Panc1 (cell line): ENCODE measurements at regions not wholly inside any gene's neighbourhood (a gene's known extent, or its start where the extent isn't known, plus 50 kb on each side); places are given as distances from the start of the nearest gene placed in this dataset.

Experiments
- ATAC-seq: fragments of 200-7000 bp; cut with Tn5 transposase; 2 replicates; pipeline ENCODE4 v1.9.1; 2020; ENCODE audit warnings: mild to moderate bottlenecking, moderate library complexity
- BruUV-seq: library from RNA; stranded (reverse); fragments of 400-500 nt; replicated peaks from 2 replicates; lab custom pipeline; 2021; lab: Mats Ljungman, UMichigan
- CTCF ChIA-PET: fragments of 300-600 bp; sonication (Branson Sonifier 250); formaldehyde crosslinking; loops from one replicate; lab custom pipeline; 2022; ENCODE audit warnings: antibody characterized with exemption; lab: Charles Lee
- POLR2A ChIA-PET: fragments of 300-600 bp; sonication (Branson Sonifier 250); formaldehyde crosslinking; loops from one replicate; lab custom pipeline; 2022; ENCODE audit warnings: antibody characterized with exemption; lab: Charles Lee
- DNase-seq: peaks from one replicate; pipeline ENCODE4 v3.0.0-alpha.2; 2010; ENCODE audit warnings: low read depth, low spot score
- H3K27ac ChIP-seq: 2 replicates; pipeline ENCODE4 v1.5.1; 2011; ENCODE audit warnings: mild to moderate bottlenecking, low read length, inconsistent platforms
- H3K27me3 ChIP-seq: fragments of 200-500 bp; sonication (Bioruptor generic); 2 replicates; pipeline ENCODE4 v1.6.0; 2014; ENCODE audit warnings: low read length, inconsistent platforms; ENCODE audit not compliant: control insufficient read depth, insufficient read depth
- H3K36me3 ChIP-seq: fragments of 200-500 bp; sonication (Bioruptor generic); 2 replicates; pipeline ENCODE4 v1.5.1; 2014; ENCODE audit warnings: inconsistent platforms, mild to moderate bottlenecking, low read length, moderate library complexity; ENCODE audit not compliant: control insufficient read depth, insufficient read depth
- H3K4me1 ChIP-seq: 2 replicates; pipeline ENCODE4 v1.5.1; 2011; ENCODE audit warnings: inconsistent platforms, mild to moderate bottlenecking, low read length, moderate library complexity; ENCODE audit not compliant: control insufficient read depth, insufficient read depth
- H3K4me3 ChIP-seq, 2 experiments: 2 replicates each; pipeline ENCODE4 v1.5.1; 2011 to 2012; ENCODE audit warnings: low read depth in 2 of 2, low read length in 2 of 2, mild to moderate bottlenecking in 2 of 2, inconsistent platforms in 1 of 2, moderate library complexity in 1 of 2
- H3K9me3 ChIP-seq: fragments of 200-500 bp; sonication (Bioruptor generic); 2 replicates; pipeline ENCODE4 v1.5.1; 2014; ENCODE audit warnings: low read depth, mild to moderate bottlenecking, inconsistent platforms, low read length, moderate library complexity; ENCODE audit not compliant: control insufficient read depth, insufficient read depth
- POLR2AphosphoS5 ChIP-seq: IDR thresholded peaks from 2 replicates; pipeline ENCODE4 v1.6.1; 2012; ENCODE audit warnings: mild to moderate bottlenecking, low read depth, low read length, moderate library complexity
- SIN3A ChIP-seq: IDR thresholded peaks from 2 replicates; pipeline ENCODE4 v1.6.1; 2012; ENCODE audit warnings: low read depth, mild to moderate bottlenecking, low read length, moderate library complexity, borderline replicate concordance; ENCODE audit not compliant: insufficient read depth
- TCF7L2 ChIP-seq: IDR thresholded peaks from 2 replicates; pipeline ENCODE4 v1.6.1; 2011; ENCODE audit warnings: mild to moderate bottlenecking, low read depth, low read length, inconsistent platforms
- in situ Hi-C: cut with HindIII; loops from 2 replicates; pipeline ENCODE4 v1.10.0; 2016; ENCODE audit warnings: low sequenced_read_pairs, low pct_unique_long_range_greater_than_20kb
- intact Hi-C: fragments of 100-400 bp; cut with micrococcal nuclease; formaldehyde crosslinking; loops from one replicate; pipeline ENCODE4 v1.10.0; 2022; ENCODE audit not compliant: unreplicated experiment
- TF ChIP-seq, protein P1 (sequence below): fragments of 450-650 bp; IDR thresholded peaks from 2 replicates; pipeline ENCODE4 v1.5.1; 2017; ENCODE audit warnings: mild to moderate bottlenecking
- TF ChIP-seq, protein P2 (sequence below), 2 experiments: IDR thresholded peaks; 2 replicates each; pipeline ENCODE4 v1.6.1; 2011 to 2012; ENCODE audit warnings: low read depth in 2 of 2, control low read depth in 1 of 2, low read length in 1 of 2, mild to moderate bottlenecking in 1 of 2, moderate library complexity in 1 of 2; ENCODE audit not compliant: insufficient read depth in 1 of 2

DNA sequence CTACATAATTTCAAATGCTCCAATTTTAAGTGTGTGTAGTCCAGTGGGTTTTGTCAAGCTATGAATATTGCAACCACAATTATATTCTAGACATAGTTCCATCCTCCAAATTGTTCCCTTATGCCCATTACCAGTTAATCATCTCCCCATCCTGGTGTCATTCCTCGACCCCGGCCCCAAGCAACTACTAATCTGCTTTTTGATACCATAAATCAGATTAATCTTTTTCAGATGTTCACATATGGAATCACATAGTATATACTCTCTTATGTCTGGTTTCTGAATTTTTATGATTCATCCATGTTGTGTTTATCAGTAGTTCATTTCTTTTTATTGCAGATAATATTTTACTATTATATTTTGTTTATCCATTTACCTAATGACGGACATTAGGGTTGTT is 148.4 kb upstream of the RORB start:
- Histone ChIP-seq H3K36me3 (no peaks in the 10 kb centered on the region), H3K27me3 (no peaks in the 10 kb centered on the region), H3K27ac (no peak overlapping the region), H3K4me3 (no peak overlapping the region), H3K4me1 (no peaks in the 10 kb centered on the region), H3K9me3 (no peaks in the 10 kb centered on the region)
- POLR2A ChIA-PET, result no interaction called here
- no TSS peak for BruUV-seq
- ATAC-seq (no peak), DNase-seq (no peak)
- in situ Hi-C loops (no loop called here), intact Hi-C loops (no loop called here)
- TF ChIP-seq, protein P1, sequence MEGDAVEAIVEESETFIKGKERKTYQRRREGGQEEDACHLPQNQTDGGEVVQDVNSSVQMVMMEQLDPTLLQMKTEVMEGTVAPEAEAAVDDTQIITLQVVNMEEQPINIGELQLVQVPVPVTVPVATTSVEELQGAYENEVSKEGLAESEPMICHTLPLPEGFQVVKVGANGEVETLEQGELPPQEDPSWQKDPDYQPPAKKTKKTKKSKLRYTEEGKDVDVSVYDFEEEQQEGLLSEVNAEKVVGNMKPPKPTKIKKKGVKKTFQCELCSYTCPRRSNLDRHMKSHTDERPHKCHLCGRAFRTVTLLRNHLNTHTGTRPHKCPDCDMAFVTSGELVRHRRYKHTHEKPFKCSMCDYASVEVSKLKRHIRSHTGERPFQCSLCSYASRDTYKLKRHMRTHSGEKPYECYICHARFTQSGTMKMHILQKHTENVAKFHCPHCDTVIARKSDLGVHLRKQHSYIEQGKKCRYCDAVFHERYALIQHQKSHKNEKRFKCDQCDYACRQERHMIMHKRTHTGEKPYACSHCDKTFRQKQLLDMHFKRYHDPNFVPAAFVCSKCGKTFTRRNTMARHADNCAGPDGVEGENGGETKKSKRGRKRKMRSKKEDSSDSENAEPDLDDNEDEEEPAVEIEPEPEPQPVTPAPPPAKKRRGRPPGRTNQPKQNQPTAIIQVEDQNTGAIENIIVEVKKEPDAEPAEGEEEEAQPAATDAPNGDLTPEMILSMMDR, result no peak
- TF ChIP-seq, protein P2, sequence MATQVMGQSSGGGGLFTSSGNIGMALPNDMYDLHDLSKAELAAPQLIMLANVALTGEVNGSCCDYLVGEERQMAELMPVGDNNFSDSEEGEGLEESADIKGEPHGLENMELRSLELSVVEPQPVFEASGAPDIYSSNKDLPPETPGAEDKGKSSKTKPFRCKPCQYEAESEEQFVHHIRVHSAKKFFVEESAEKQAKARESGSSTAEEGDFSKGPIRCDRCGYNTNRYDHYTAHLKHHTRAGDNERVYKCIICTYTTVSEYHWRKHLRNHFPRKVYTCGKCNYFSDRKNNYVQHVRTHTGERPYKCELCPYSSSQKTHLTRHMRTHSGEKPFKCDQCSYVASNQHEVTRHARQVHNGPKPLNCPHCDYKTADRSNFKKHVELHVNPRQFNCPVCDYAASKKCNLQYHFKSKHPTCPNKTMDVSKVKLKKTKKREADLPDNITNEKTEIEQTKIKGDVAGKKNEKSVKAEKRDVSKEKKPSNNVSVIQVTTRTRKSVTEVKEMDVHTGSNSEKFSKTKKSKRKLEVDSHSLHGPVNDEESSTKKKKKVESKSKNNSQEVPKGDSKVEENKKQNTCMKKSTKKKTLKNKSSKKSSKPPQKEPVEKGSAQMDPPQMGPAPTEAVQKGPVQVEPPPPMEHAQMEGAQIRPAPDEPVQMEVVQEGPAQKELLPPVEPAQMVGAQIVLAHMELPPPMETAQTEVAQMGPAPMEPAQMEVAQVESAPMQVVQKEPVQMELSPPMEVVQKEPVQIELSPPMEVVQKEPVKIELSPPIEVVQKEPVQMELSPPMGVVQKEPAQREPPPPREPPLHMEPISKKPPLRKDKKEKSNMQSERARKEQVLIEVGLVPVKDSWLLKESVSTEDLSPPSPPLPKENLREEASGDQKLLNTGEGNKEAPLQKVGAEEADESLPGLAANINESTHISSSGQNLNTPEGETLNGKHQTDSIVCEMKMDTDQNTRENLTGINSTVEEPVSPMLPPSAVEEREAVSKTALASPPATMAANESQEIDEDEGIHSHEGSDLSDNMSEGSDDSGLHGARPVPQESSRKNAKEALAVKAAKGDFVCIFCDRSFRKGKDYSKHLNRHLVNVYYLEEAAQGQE (IDR thresholded peaks at IDR 0.05; ENCODE audit: insufficient read depth in 1 of 2, low read depth in 2 of 2, low read length in 1 of 2), result no peak
- no peak for TF ChIP-seq SIN3A
- no peak for TF ChIP-seq POLR2AphosphoS5
- no peak for TF ChIP-seq TCF7L2
- CTCF ChIA-PET, result no interaction called here

DNA sequence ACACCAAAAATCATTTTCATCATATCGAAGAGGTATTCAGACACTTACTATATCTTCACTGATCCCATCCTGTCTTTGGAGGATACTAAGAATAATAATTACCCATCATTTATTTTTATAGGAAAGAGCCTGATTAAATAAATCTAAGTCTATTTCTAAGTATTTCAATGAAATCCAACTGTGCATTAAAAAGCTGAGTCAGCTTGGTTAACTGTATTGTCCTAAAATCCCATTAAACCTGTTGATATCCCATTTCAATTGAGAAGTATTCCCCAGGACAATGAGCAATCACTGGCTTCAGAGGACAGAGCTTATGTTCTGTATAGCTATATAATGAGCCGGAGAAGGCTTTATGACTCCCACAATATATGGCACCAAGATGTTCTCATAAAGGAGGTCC is 142.0 kb upstream of the RORB start:
- ATAC-seq (no peak), DNase-seq (no peak)
- Histone ChIP-seq H3K4me1 (no peaks in the 10 kb centered on the region), H3K27me3 (no peaks in the 10 kb centered on the region), H3K27ac (no peak overlapping the region), H3K36me3 (no peaks in the 10 kb centered on the region), H3K4me3 (no peak overlapping the region), H3K9me3 (no peaks in the 10 kb centered on the region)
- ChIA-PET POLR2A (no interaction called here), CTCF (no interaction called here)
- in situ Hi-C loops (no loop called here), intact Hi-C loops (no loop called here)
- TF ChIP-seq SIN3A (no peak), POLR2AphosphoS5 (no peak), TCF7L2 (no peak)
- TF ChIP-seq, protein P1, result no peak
- TF ChIP-seq, protein P2 (IDR thresholded peaks at IDR 0.05; ENCODE audit: insufficient read depth in 1 of 2, low read depth in 2 of 2, low read length in 1 of 2), result no peak
- no TSS peak for BruUV-seq
